ENCODE measurements at regions not wholly inside any gene's neighbourhood (a gene's known extent, or its start where the extent isn't known, plus 50 kb on each side); places are given as distances from the start of the nearest gene placed in this dataset.

DNA sequence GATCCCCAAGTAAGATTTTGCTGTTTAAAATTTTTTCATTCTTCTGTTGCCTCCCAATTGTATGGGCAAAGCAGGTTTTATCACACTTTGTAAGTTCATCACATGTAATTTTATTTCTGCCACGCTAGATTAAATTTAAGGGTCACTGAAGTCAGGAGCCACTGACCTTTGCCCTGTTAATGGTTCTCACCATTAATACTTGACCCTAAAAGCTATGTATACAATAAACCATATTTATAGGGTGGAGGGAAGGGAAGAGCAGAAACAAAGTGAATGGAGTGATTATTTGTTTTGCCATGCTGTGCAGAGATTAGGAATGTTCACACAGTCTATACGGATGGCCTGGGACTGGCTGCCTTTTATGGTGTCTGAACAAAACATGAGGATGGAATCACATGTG is 186.7 kb downstream of the BMP2 start:
- DNase-seq: no peak

DNA sequence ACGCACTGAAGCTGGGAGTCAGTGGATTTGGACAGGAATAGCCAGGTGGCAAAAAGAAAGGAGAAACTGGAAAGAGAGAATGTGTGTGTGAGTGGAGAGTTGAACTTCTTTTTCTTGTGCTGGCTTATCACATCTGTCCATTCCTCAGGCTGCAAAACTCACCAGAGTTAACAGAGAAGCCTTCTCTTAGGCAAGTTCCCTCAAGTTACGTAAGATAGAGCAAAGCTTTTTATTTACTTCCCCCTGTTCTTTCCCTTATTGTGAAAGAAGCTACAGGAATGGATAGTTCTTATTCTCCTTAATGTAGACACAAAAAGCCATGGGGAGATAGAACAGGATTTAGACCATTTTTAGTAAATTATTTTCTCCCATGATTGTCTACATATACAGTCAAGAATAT is 188.6 kb downstream of the BMP2 start:
- DNase-seq: no peak

DNA sequence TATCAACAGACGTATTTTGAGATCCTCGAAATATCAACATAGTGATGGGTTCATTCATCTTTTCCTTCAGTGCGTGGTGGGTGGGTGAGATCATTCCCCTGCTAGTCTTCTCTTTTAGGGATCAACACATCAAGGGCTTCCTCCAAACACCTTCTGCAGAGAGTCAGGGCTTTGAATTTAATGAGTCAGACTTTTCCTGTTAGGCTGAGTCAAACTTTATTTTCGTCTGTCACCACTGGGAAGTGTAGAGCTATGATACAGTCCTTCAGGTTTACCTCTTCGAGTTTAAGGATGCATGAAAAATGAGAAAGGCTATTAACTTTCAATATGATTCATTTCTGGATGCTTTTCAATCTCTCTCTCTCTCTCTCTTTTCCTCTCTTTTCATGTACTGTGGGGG is 189.1 kb downstream of the BMP2 start:
- DNase-seq: peak in 1 of 51 donors; percentile 1

DNA sequence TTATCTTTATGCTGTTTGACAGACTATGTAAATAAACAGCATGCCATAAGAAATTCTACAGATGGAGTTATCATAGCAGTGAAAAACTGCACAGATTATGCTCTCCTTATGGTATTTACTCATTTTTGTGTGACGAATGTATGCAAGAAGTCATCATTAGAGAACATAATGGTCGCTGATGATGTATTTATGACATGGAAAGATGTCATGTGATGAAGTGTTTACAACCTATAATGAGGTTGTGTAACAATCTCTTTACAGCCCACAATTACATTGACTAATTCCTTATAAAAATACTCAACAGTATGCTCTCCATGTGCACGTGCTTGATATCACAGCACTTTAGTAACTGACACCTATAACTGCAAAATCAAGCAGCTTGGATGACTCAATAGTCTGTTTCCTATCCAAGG is 192.4 kb downstream of the BMP2 start:
- DNase-seq: no peak

DNA sequence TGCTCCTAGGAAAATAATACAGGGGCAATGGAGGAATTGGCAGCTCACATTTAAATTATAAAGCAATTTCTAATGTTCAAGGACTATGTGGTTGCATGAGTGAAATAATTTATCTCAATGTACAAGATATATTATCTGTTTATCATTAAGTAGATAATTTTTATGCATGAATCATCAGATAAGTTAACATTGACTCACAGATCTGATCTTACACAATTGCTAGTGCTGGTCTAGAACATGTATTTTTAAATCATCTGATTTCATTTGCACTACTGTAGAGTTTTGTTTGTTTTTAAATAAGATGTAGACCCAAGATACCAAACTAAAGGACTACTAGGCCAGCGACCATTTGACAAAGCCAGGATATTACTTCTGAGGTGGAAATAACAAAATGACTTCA is 199.2 kb downstream of the BMP2 start:
- no peak for DNase-seq

DNA sequence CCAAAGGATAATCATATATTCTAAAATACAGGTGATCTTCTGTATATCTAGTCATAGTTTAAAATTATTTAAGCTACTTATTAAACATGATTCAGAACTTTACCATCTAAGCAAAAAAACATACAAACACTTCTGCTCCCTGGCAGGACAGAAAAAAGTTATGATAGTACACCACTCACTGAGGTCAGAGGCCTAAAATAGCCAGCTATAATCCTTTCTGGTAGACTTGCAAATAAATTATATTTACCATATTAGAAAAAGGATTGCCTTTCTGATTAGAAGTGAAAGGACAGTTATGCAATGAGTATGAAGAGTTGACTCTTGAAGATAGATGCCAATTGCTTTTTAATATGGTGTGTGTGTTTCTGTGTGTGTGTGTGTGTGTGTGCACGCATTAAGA is 207.4 kb downstream of the BMP2 start:
- no peak for DNase-seq

DNA sequence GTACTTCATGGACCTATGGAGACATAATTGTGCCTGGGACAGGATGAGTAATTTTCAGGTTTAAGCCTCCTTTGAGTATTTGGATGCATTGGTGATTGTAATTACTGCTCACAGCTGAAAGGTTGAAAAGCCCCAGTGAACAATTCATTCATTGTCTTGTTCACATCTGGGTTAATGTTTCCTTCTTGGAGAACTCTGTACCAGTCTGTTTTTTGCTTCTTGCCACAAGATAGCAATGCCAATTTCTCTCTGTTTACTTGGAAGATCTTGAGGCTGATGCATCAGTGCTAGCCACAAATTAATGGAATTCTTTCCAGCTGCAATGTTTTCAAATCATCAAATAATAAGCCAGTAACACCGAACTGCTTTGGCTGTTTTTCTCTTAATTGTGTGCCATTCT is 207.8 kb downstream of the BMP2 start:
- DNase-seq: no peak

DNA sequence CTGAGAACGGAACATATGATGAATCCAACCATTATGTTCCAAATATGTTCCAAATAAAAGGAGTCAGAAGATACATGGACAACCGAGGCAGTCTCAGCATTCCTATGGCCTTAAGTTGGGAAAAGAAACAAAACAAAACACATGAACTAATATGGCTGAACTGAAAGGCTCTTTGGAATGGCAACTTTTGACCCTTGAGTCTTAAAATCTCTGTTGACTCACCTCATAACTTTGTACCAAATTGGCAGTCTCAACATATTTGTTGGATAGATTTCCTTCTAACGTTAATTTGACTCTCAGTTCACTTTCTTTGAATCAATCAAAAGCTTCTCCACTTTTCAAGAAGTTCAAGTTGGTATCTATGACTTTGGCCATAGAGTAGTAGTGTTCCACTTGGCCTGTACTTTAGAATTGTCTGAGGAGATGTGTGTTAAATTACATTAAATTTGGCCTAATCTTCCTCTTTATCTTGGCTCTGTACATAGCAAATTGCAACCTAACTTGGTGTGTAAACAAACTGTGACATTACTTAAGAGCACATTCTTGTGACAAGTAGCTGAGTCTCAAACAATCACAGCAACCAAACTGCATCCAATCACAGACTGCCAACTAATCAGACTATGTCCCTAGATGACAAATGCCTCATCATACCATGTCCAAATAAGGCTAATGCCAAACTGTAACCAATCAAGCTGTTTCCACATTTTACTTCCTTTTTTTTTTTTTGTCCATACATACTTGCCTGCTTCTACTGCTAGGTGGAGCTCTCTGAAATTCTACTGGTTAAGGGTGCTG is 208.8 kb downstream of the BMP2 start:
- DNase-seq: no peak

DNA sequence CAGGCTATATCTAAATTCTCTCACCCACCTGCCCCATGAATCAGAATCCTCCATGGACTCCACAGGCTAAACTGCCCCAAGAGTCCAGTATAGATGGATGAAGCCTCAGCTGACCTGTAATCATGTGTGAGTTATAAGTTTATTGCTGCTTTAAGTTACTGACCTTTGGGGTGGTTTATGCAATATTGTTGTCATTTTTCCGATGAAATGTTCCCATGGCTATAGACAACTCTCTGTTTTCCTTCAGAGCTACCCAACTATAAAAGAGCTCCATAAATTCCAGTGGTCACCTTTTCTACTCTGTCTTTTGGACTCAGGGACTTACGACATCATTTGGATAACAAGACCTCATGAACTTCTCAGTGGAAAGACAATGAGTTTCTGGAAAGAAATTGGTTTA is 212.1 kb downstream of the BMP2 start:
- DNase-seq: no peak

DNA sequence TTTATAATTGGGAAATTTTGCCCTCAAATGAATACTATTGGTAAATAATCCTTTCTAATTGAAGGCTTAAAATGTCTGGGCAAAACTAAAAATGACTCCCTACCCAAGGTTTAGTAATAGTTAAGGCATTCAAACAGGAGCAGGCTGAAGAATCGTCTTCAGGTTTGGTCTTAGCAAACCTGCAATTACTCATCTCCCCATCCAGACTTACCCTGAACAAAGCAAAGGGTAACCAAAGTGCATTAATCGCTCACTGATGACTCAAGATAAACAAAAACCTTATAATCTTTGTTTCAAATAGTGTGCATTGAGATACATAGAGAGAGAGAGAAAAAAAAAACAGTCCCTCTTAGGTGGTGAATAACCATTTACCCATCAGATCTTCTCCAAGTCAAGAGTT is 225.5 kb downstream of the BMP2 start:
- no peak for DNase-seq

DNA sequence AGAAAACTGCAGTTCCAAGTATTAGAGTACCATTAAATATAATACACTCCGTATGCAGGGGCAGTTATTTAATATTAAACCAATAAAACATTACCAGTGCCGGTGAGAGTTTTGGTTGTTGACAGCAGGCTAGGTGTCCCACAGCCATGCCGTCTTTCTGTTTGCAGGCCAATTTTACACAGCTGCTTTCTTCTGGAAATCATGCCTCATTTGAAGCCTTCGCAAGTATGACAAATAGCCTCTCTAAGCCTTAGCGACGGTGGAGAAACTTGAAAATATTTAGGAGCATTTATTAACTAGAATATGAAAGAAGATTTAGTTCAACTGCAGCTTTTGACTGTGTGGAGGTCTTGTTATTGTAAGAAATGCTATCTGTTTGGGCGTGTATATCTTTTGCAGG is 226.0 kb downstream of the BMP2 start:
- DNase-seq: no peak

DNA sequence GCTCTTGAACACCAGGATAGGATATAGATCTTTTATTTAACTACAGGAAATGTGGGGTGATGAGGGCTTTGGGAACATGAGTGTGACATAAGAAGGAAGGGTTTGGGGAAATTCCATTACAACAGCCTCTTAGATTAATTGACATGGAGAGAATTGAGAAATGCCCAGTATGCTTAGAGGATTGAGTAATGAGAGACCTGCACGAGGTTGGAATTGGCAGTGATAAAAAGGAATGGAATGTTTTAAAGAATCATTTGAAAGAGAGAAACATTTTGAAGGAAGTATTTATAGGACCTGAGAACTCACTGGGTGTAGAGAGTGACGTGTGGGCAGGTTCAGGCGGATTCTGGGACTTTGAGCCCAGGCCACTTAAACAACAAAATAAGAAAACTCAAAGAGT is 227.0 kb downstream of the BMP2 start:
- no peak for DNase-seq

DNA sequence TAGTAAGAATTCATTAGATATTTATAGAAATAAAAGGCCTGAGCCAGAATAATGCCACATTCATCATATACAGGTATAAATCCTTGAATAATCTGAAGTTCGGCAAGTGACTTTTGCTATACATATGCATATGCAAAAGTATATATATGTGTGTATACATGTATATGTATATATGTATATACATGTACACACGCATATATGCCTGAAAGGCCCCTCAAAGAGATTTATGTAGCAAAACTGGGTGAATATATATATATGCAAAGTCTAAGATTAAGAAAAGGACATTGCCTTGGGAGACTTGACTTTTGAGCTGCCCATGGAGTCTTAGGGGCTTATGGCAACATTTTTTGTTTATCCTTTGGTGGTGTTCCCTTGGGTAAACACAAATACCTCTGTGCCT is 231.4 kb downstream of the BMP2 start:
- DNase-seq: no peak

DNA sequence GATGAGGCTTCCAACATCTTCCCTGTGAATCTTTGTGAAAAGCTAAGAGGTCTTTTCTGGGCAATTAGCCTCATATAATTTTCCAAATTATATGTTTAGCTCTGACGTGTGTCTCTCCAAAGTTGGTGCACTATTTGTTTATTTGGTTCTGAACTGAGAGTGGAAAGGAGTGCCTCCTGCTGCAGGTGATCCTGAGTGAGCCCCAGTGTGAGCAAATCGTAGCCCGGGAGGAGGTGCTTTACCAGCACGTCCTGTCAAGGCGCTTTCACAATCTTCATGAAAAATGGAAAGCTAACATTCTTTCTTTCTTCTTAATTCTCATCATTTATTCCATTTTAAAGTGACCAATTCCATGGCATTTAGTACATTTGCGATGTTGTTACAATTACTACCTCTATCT is 231.9 kb downstream of the BMP2 start:
- no peak for DNase-seq

DNA sequence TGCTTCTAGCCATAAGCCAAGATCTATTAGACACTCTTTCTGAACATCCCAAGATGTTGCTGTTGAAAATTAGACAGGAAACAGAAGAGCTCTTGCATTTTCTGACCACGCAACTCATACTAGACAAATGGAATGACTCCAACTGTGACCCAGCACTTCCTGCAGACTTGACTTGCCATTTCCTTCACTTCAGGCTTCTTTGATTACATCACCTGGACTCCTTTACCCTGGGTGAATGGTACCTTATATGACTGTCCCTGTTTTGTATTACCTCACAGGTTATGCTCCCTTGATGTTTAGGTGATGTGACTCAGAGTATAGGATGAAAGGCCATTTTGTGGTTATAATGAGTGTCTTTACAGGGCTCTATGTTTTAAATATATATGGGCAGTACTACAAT is 236.1 kb downstream of the BMP2 start:
- DNase-seq: no peak

DNA sequence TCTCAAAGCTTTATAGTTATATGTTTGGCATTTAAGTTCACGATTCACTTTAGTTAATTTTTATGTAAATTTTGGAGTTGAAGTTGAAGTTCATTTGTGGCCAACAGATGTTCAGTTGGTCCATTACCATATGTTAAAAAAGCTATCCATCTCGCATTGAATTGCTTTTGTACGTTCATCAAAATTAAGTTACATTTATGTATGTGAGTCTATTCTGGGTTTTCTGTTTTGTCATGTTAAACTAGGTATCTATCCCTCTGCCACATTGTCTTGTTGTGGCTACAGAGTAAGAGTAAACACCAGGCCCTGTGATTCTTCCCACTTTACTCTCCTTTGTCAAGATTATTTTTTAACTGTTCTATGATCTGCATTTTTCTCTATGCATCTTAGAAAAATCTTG is 237.3 kb downstream of the BMP2 start:
- DNase-seq: no peak

DNA sequence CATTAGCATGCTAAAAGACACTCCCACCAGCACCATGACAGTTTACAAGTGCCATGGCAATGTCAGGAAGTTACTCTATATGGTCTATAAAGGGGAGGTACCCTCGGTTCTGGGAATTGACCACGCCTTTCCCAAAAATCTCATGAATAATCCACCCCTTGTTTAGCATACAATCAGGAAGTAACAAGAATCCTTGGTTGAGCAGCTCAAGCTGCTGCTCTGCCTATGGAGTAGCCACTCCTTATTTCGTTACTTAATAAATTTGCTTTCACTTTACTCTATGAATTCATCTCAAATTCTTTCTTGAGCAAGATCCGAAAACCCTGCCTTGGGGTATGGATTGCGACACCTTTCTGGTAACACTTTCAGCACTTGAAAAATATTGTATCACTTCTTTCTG is 243.0 kb downstream of the BMP2 start:
- DNase-seq: no peak

DNA sequence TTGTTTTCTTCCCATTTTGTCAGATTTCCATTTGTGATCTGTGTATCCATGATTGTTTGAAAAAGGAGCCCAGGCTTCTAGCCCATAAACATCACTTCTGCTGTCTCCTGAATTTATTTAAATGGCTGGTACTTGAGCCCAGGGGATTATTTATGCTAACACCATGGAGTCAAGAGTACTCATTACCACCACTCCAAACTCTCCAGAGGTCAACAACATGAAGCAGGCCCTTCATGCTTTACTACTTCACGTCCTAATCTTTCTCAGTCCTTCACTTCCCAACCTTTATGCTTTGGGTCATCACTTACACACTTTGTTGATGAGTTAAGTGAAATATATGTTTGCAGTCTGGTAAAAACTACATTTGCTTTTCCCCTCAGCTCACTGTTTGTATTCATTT is 247.8 kb downstream of the BMP2 start:
- DNase-seq: no peak

DNA sequence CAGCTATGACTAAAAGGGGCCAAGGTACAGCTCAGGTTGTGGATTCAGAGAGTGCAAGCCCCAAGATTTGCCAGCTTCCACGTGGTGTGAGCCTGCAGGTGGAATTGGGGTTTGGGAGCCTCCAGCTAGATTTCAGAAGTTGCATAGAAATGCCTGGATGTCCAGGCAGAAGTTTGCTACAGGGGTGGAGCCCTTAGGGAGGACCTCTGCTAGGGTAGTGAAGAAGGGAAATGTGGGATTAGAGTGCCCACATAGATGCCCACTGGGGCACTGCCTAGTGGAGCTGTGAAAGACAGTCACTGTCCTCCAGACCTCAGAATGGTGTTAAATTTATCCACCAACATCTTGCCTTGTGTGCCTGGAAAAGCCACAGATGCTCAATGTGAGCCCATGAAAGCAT is 255.1 kb downstream of the BMP2 start:
- no peak for DNase-seq

DNA sequence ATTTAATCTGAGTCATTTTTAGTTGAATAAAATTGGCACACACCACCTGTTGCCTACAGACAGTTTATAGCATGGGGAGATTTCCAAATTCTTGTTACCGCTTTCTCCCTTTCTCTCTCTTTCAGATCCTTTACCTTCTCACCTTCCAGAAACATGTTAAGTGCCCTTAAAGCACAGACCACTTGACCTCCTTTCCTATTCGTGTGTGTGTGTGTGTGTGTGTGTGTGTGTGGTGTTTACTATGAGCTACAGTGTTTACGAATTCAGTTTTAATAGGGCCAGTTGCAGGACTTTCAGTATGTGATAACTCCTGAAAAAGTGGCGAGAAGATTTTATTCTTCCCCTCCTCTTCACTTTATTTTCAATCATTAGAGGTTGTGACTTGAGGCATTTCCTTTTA is 258.1 kb downstream of the BMP2 start:
- no peak for DNase-seq

DNA sequence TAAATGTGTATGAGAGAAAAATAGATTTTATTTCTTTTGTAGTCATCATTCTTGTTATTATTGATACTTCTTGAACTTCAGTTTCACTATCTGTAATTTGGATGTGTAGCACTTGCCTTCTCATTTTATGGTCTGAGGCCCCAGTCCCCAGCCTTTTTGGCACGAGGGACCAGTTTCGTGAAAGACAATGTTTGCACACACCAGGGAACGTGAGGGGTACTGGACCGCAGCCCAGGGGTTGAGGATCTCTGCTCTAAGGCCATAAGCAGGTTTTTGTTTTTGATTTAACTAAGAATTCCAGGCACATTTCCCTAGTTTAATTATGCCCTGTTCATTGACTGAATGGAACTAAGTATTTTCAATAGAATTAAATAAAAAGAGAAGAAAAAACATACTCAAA is 261.5 kb downstream of the BMP2 start:
- DNase-seq: peak in 3 of 51 donors; percentile 0 to 2 (median 1)

DNA sequence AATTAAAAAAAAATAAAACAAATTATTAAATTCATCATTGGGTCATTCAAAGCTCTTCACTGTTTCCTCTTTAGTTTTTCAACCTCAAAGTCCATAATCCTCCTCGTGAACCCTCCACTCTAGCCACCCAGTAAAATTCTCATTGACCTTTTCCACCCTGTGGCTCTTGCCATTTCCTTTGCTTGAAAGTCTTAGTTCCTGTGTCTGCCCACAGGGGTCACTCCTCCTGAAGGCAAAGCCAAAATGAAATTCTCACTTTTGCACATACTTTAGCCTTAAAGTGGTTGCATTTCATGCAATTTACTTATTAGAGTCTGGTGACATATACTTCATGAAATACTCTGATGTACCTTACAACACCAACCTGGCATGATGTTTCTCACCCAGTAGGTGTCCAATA is 263.7 kb downstream of the BMP2 start:
- no peak for DNase-seq

DNA sequence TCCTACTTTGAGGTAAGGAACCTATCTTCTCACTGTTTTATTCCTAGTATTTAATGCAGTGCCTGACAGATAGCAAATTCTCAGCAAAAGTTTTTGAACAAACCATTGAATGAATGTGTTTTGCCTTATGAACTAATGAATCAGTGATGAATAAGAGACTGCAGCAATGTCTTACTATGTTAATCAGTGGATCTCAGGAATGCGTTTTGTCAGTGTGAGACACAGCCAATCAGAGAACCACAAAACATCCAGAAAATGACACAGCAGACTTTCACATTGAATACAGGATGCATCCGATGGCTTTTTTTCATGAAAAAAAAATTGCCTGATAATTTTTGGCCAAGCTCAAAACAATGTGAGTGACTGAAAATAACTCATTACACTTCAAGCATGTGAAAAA is 270.5 kb downstream of the BMP2 start:
- DNase-seq: no peak

DNA sequence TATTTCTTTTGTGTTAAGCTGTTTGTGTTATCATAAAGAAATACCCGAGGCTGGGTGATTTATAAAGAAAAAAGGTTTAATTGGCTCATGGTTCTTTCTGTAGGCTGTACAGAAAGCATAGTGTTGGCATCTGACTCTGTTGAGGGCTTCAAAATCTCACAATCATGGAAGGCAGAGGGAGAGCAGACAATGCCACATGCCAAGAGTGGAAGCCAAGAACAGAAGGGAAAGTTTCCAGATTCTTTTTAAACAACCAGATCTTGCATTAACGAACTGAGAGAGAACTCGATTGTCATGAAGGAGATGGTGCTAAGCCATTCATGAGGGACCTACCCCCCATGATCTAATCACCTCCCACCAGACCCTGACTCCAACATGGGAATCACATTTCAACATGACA is 290.1 kb downstream of the BMP2 start:
- no peak for DNase-seq
